Peyer's patch (tissue), 4 donors: ENCODE measurements at regions not wholly inside any gene's neighbourhood (a gene's known extent, or its start where the extent isn't known, plus 50 kb on each side); places are given as distances from the start of the nearest gene placed in this dataset.

Source experiments
- DNase-seq, 3 donors: peaks; one replicate each; pipeline ENCODE4 v3.0.0-alpha.2; 2017 to 2019
- H3K27ac ChIP-seq, 4 donors: fragments of 200-600 bp; sonication (generic); one replicate each; pipeline ENCODE4 v1.5.1; 2016 to 2019
- H3K27me3 ChIP-seq, 2 donors: fragments of 200-600 bp; sonication (generic); one replicate each; pipeline ENCODE4 v1.5.1; 2019
- H3K36me3 ChIP-seq, 3 donors: fragments of 200-600 bp; sonication (generic); one replicate each; pipeline ENCODE4 v1.5.1; 2016 to 2019
- H3K4me1 ChIP-seq, 4 donors: fragments of 200-600 bp; sonication (generic); one replicate each; pipeline ENCODE4 v1.5.1; 2016 to 2019
- H3K4me3 ChIP-seq, 4 donors: fragments of 200-600 bp; sonication (generic); 1 replicate in 3 of 4; 2 replicates in 1 of 4; pipeline ENCODE4 v1.5.1; 2016 to 2019; ENCODE audit warnings: mild to moderate bottlenecking in 1 of 4
- H3K9me3 ChIP-seq, 4 donors: fragments of 200-600 bp; sonication (generic); one replicate each; pipeline ENCODE4 v1.5.1; 2016 to 2019; ENCODE audit warnings: mild to moderate bottlenecking in 1 of 4
- POLR2A ChIP-seq, 2 donors: fragments of 450-650 bp; IDR thresholded peaks; one replicate each; pipeline ENCODE4 v1.5.1; 2017; ENCODE audit warnings: antibody characterized with exemption in 2 of 2, mild to moderate bottlenecking in 2 of 2, moderate library complexity in 2 of 2
- TF ChIP-seq, protein P1 (sequence below), 6 experiments: fragments of 450-650 bp in 4 of 6; fragments of 200-600 bp in 2 of 6; sonication (generic) in 1 of 6; IDR thresholded peaks; one replicate each; pipeline ENCODE4 v1.5.1; 2017 to 2019; ENCODE audit warnings: antibody characterized with exemption in 6 of 6, mild to moderate bottlenecking in 3 of 6, moderate library complexity in 1 of 6

DNA sequence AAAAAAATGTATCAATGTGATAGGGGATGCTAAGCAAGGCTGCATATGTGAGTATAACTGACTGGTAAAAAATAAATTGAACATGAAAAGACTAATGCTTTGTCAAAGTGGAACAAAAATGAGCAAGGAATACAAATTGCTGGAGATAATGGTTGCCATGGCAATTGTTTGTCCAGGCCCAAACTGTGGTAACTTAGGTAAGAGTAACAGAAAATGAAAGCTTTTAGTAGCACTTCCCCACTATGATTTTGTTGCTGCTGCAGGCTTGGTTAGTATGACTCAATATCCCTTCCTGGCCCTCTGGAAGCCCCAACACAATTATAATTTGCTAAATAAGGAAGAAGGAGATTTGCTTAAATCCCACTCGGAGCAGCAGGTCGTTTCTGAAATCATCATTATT is 577.1 kb downstream of the DOK5 start:
- no peaks in the 10 kb centered on the region for H3K27me3 ChIP-seq
- no peaks in the 10 kb centered on the region for H3K36me3 ChIP-seq
- H3K27ac ChIP-seq, result no peak overlapping the region
- H3K9me3 ChIP-seq, result no peaks in the 10 kb centered on the region
- no peak overlapping the region for H3K4me3 ChIP-seq
- H3K4me1 ChIP-seq, result no peaks in the 10 kb centered on the region
- no peak for DNase-seq
- TF ChIP-seq, protein P1, sequence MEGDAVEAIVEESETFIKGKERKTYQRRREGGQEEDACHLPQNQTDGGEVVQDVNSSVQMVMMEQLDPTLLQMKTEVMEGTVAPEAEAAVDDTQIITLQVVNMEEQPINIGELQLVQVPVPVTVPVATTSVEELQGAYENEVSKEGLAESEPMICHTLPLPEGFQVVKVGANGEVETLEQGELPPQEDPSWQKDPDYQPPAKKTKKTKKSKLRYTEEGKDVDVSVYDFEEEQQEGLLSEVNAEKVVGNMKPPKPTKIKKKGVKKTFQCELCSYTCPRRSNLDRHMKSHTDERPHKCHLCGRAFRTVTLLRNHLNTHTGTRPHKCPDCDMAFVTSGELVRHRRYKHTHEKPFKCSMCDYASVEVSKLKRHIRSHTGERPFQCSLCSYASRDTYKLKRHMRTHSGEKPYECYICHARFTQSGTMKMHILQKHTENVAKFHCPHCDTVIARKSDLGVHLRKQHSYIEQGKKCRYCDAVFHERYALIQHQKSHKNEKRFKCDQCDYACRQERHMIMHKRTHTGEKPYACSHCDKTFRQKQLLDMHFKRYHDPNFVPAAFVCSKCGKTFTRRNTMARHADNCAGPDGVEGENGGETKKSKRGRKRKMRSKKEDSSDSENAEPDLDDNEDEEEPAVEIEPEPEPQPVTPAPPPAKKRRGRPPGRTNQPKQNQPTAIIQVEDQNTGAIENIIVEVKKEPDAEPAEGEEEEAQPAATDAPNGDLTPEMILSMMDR (IDR thresholded peaks at IDR 0.05), result no peak
- no peak for TF ChIP-seq POLR2A (IDR thresholded peaks at IDR 0.05)

DNA sequence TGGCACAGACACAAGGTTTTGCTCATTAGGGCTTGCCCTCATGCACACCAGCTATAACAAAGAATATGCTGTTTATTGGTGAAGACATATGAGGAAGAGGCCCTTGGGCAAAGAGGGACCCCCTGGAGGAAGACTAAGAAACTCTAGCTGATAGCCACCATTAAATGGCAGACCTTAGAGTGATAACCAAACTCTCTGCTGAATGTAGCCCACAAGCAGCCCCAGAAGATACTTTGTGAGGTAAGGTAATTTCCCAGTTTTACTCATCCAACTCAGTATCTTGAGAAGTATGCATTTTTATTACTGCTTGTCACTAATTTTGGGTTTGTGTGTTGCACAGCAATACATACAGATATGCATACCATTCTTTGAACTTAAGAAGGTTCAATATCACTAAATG is 563.3 kb downstream of the DOK5 start:
- Histone ChIP-seq H3K4me3 (no peak overlapping the region), H3K27me3 (no peaks in the 10 kb centered on the region), H3K9me3 (no peaks in the 10 kb centered on the region), H3K27ac (no peak overlapping the region), H3K4me1 (no peaks in the 10 kb centered on the region), H3K36me3 (no peaks in the 10 kb centered on the region)
- no peak for DNase-seq
- no peak for TF ChIP-seq POLR2A (IDR thresholded peaks at IDR 0.05)
- TF ChIP-seq, protein P1 (IDR thresholded peaks at IDR 0.05), result no peak

DNA sequence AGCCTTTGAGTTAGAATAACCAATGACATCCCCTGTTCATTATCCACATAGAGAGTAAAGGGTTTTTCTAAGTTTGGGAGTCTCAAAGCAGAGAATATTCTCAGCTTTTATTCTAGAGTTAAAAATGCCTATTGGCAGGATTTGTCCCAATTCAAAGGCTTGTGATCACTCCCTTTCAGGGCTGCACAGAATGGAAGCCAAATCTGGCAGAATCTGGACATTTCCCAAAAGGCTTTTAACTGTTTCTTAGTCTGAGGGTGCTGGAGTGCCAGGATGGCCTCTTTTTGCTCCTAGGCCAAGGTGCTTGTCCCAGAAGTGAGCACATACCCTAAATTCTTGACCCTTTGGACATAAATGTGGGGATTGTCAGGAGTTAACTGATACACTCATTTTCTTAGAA is 556.6 kb downstream of the DOK5 start:
- no peak for TF ChIP-seq POLR2A (IDR thresholded peaks at IDR 0.05)
- TF ChIP-seq, protein P1 (IDR thresholded peaks at IDR 0.05), result no peak
- no peaks in the 10 kb centered on the region for H3K4me1 ChIP-seq
- no peaks in the 10 kb centered on the region for H3K9me3 ChIP-seq
- DNase-seq, result no peak
- no peaks in the 10 kb centered on the region for H3K36me3 ChIP-seq
- no peak overlapping the region for H3K27ac ChIP-seq
- no peak overlapping the region for H3K4me3 ChIP-seq
- no peaks in the 10 kb centered on the region for H3K27me3 ChIP-seq

DNA sequence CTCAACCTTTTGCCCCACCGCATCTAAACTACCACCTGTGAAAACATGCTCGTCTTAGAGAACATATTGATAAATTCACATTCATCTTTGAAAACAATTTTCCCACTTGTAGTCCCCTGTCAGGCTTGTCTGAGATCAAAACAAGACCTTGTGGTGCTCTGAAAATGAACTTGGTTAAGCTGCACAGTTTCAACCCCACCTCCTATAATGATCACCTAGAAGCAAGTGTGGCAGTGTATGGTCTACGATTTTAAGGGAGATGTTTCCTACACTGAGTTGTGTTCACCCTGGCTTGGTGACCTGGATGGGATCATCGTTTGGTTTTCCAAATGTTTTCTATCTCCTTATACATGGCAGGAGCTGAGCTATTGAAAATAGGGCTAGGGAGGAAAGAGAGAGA is 539.4 kb downstream of the DOK5 start:
- TF ChIP-seq POLR2A (IDR thresholded peaks at IDR 0.05), result no peak
- TF ChIP-seq, protein P1 (IDR thresholded peaks at IDR 0.05), result no peak
- no peaks in the 10 kb centered on the region for H3K4me1 ChIP-seq

DNA sequence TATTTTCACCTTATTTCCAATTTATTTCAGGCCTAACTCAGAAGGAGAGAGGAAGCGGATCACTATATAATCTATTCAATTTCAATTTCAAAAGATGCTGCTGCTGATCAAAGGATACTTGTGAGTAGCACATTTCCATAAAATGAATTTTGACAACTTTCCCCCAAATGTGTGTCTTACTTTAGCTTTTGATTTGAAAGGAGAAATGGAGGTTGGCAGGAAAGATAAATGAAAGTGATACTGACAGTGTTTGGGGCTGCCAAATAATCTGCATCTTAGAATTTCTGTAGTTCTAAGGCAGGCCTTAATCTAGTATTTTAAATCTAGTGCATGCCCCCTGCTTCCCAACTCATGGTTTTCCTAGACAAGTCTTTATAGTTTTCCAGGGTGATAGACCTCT is 535.4 kb downstream of the DOK5 start:
- Histone ChIP-seq H3K27ac (no peak overlapping the region), H3K27me3 (no peaks in the 10 kb centered on the region), H3K4me1 (no peaks in the 10 kb centered on the region), H3K4me3 (no peak overlapping the region), H3K36me3 (no peaks in the 10 kb centered on the region), H3K9me3 (no peaks in the 10 kb centered on the region)
- DNase-seq, result no peak
- no peak for TF ChIP-seq POLR2A (IDR thresholded peaks at IDR 0.05)
- TF ChIP-seq, protein P1 (IDR thresholded peaks at IDR 0.05), result no peak

More for the DNA sequence above, 539.4 kb downstream of the DOK5 start:
- no peak overlapping the region for H3K27ac ChIP-seq
- H3K27me3 ChIP-seq, result no peaks in the 10 kb centered on the region
- no peaks in the 10 kb centered on the region for H3K36me3 ChIP-seq
- H3K9me3 ChIP-seq, result no peaks in the 10 kb centered on the region
- no peak for DNase-seq
- no peak overlapping the region for H3K4me3 ChIP-seq

DNA sequence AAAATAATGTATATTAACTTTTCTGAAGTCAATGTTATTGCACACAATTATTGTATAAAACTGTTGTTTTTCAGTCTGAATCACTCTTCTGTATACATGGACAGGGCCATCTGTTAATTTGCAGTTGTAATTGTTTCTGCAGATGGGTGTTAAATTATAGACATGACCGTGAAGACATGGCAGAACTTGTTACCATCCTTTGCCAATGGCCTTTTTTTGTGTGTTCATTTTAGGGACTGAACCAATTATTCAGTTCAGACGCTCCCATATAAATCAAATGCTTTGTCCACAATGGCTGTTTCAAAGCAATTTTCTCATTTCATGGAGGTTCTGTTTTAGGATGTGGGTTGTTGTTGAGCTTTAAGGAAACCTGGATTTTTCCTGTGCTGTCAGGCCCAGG is 533.7 kb downstream of the DOK5 start:
- no peak for DNase-seq
- Histone ChIP-seq H3K4me1 (no peaks in the 10 kb centered on the region), H3K4me3 (no peak overlapping the region), H3K36me3 (no peaks in the 10 kb centered on the region), H3K27me3 (no peaks in the 10 kb centered on the region), H3K27ac (no peak overlapping the region), H3K9me3 (no peaks in the 10 kb centered on the region)
- TF ChIP-seq, protein P1 (IDR thresholded peaks at IDR 0.05), result no peak
- TF ChIP-seq POLR2A (IDR thresholded peaks at IDR 0.05), result no peak
